ENCODE measurements at regions not wholly inside any gene's neighbourhood (a gene's known extent, or its start where the extent isn't known, plus 50 kb on each side); places are given as distances from the start of the nearest gene placed in this dataset.

DNA sequence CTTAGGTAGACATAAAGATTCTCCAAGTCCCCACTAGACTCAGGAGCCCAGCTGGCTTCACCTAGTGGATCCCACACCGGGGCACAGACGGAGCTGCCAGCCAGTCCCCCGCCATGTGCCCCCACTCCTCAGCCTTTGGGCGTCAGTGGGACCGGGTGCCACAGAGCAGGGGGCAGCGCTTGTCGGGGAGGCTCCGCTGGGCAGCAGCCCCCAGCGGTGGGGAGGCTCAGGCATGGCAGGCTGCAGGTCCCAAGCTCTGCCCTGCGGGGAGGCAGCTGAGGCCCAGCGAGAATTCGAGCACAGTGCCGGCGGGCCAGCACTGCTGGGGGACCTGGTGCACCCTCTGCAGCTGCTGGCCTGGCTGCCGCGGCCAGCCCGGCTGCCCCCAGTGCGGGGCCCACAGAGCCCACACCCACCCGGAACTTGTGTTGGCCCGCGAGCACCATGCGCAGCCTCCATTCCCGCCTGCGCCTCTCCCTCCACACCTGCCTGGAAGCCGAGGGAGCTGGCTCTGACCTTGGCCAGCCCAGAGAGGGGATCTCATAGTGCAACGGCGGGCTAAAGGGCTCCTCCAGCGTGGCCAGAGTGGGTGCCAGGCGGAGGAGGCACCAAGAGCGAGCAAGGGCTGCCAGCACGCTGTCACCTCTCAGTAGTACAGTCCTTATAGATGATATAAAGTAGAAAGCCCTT lies 390.7 kb downstream of the PLK2 start:
- TF ChIP-seq TEAD4 (IDR thresholded peaks at IDR 0.05; ENCODE audit: borderline replicate concordance, insufficient read depth) (no peak), EZH2phosphoT487 (IDR thresholded peaks at IDR 0.05; ENCODE audit: borderline replicate concordance, low read depth) (no peak), FOXJ3 (CRISPR knock-in tag; IDR thresholded peaks at IDR 0.05) (no peak), POLR2AphosphoS5 (IDR thresholded peaks at IDR 0.05; ENCODE audit: low read depth, low read length) (no peak), FOXM1 (IDR thresholded peaks at IDR 0.05; ENCODE audit: low read depth) (no peak), RAD21 (IDR thresholded peaks at IDR 0.05; ENCODE audit: low read length) (no peak), SMC3 (IDR thresholded peaks at IDR 0.05; ENCODE audit: low read depth, low read length) (no peak), NRF1 (IDR thresholded peaks at IDR 0.05; ENCODE audit: low read depth, low read length) (no peak)
- TF ChIP-seq, protein P1, sequence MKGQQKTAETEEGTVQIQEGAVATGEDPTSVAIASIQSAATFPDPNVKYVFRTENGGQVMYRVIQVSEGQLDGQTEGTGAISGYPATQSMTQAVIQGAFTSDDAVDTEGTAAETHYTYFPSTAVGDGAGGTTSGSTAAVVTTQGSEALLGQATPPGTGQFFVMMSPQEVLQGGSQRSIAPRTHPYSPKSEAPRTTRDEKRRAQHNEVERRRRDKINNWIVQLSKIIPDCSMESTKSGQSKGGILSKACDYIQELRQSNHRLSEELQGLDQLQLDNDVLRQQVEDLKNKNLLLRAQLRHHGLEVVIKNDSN (IDR thresholded peaks at IDR 0.05; ENCODE audit: borderline replicate concordance, low read depth), result no peak
- TF ChIP-seq, protein P2, sequence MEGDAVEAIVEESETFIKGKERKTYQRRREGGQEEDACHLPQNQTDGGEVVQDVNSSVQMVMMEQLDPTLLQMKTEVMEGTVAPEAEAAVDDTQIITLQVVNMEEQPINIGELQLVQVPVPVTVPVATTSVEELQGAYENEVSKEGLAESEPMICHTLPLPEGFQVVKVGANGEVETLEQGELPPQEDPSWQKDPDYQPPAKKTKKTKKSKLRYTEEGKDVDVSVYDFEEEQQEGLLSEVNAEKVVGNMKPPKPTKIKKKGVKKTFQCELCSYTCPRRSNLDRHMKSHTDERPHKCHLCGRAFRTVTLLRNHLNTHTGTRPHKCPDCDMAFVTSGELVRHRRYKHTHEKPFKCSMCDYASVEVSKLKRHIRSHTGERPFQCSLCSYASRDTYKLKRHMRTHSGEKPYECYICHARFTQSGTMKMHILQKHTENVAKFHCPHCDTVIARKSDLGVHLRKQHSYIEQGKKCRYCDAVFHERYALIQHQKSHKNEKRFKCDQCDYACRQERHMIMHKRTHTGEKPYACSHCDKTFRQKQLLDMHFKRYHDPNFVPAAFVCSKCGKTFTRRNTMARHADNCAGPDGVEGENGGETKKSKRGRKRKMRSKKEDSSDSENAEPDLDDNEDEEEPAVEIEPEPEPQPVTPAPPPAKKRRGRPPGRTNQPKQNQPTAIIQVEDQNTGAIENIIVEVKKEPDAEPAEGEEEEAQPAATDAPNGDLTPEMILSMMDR (IDR thresholded peaks at IDR 0.05), result no peak
- TF ChIP-seq, protein P3, sequence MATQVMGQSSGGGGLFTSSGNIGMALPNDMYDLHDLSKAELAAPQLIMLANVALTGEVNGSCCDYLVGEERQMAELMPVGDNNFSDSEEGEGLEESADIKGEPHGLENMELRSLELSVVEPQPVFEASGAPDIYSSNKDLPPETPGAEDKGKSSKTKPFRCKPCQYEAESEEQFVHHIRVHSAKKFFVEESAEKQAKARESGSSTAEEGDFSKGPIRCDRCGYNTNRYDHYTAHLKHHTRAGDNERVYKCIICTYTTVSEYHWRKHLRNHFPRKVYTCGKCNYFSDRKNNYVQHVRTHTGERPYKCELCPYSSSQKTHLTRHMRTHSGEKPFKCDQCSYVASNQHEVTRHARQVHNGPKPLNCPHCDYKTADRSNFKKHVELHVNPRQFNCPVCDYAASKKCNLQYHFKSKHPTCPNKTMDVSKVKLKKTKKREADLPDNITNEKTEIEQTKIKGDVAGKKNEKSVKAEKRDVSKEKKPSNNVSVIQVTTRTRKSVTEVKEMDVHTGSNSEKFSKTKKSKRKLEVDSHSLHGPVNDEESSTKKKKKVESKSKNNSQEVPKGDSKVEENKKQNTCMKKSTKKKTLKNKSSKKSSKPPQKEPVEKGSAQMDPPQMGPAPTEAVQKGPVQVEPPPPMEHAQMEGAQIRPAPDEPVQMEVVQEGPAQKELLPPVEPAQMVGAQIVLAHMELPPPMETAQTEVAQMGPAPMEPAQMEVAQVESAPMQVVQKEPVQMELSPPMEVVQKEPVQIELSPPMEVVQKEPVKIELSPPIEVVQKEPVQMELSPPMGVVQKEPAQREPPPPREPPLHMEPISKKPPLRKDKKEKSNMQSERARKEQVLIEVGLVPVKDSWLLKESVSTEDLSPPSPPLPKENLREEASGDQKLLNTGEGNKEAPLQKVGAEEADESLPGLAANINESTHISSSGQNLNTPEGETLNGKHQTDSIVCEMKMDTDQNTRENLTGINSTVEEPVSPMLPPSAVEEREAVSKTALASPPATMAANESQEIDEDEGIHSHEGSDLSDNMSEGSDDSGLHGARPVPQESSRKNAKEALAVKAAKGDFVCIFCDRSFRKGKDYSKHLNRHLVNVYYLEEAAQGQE (IDR thresholded peaks at IDR 0.05; ENCODE audit: low read depth, low read length), result no peak
